H9 (cell line): ENCODE measurements at regions not wholly inside any gene's neighbourhood (a gene's known extent, or its start where the extent isn't known, plus 50 kb on each side); places are given as distances from the start of the nearest gene placed in this dataset.

Source experiments
- DNase-seq: peaks from one replicate; pipeline ENCODE4 v3.0.0-alpha.2; 2017
- H2AFZ ChIP-seq: one replicate; pipeline ENCODE4 v1.6.1; 2013; ENCODE audit warnings: mild to moderate bottlenecking, low read length, control low read depth, moderate library complexity
- H2AK5ac ChIP-seq: 2 replicates; pipeline ENCODE4 v1.6.1; 2013; ENCODE audit warnings: low read length, control low read depth, mixed read lengths; ENCODE audit not compliant: insufficient read length
- H2BK120ac ChIP-seq: one replicate; pipeline ENCODE4 v1.6.1; 2013; ENCODE audit warnings: low read depth, mild to moderate bottlenecking, low read length, control low read depth, inconsistent platforms; ENCODE audit not compliant: poor library complexity, severe bottlenecking
- H2BK12ac ChIP-seq: 2 replicates; pipeline ENCODE4 v1.6.1; 2013; ENCODE audit warnings: low read length, control low read depth, mixed read lengths, low read depth; ENCODE audit not compliant: insufficient read length
- H2BK15ac ChIP-seq: 2 replicates; pipeline ENCODE4 v1.6.1; 2013; ENCODE audit warnings: low read depth, low read length, control low read depth
- H2BK20ac ChIP-seq: one replicate; pipeline ENCODE4 v1.6.1; 2013; ENCODE audit warnings: low read depth, mild to moderate bottlenecking, low read length, control low read depth, inconsistent platforms; ENCODE audit not compliant: poor library complexity, severe bottlenecking
- H2BK5ac ChIP-seq: 2 replicates; pipeline ENCODE4 v1.6.1; 2013; ENCODE audit warnings: low read length, control low read depth, mixed read lengths; ENCODE audit not compliant: insufficient read length
- H3K14ac ChIP-seq: 2 replicates; pipeline ENCODE4 v1.6.1; 2013; ENCODE audit warnings: low read length, control low read depth; ENCODE audit not compliant: insufficient read depth
- H3K18ac ChIP-seq: 2 replicates; pipeline ENCODE4 v1.6.1; 2013; ENCODE audit warnings: low read depth, mild to moderate bottlenecking, mixed read lengths, low read length, control low read depth; ENCODE audit not compliant: insufficient read length
- H3K23ac ChIP-seq: 2 replicates; pipeline ENCODE4 v1.6.1; 2013; ENCODE audit warnings: low read length, control low read depth, mixed read lengths, low read depth; ENCODE audit not compliant: insufficient read length
- H3K23me2 ChIP-seq: 2 replicates; pipeline ENCODE4 v1.6.1; 2013; ENCODE audit warnings: low read depth, mild to moderate bottlenecking, mixed read lengths, low read length, control low read depth; ENCODE audit not compliant: insufficient read length, poor library complexity, severe bottlenecking
- H3K27ac ChIP-seq: 2 replicates; pipeline ENCODE4 v1.5.1; 2013; ENCODE audit warnings: low read length, control low read depth, mixed read lengths, low read depth; ENCODE audit not compliant: insufficient read length
- H3K27me3 ChIP-seq: 2 replicates; pipeline ENCODE4 v1.6.1; 2013; ENCODE audit warnings: low read length, control low read depth, inconsistent platforms; ENCODE audit not compliant: insufficient read depth
- H3K4ac ChIP-seq: 2 replicates; pipeline ENCODE4 v1.6.1; 2013; ENCODE audit warnings: low read depth, mild to moderate bottlenecking, control low read depth, inconsistent platforms, low read length, moderate library complexity
- H3K4me1 ChIP-seq: 2 replicates; pipeline ENCODE4 v1.6.1; 2013; ENCODE audit warnings: low read length, control low read depth, inconsistent platforms; ENCODE audit not compliant: insufficient read depth
- H3K4me2 ChIP-seq: 2 replicates; pipeline ENCODE4 v1.6.1; 2013; ENCODE audit warnings: low read length, control low read depth, mixed read lengths; ENCODE audit not compliant: insufficient read length, insufficient read depth
- H3K56ac ChIP-seq: 2 replicates; pipeline ENCODE4 v1.6.1; 2013; ENCODE audit warnings: low read depth, mild to moderate bottlenecking, mixed read lengths, low read length, control low read depth; ENCODE audit not compliant: insufficient read length
- H3K79me1 ChIP-seq: 2 replicates; pipeline ENCODE4 v1.6.1; 2013; ENCODE audit warnings: low read depth, mild to moderate bottlenecking, moderate library complexity, low read length, control low read depth, inconsistent platforms; ENCODE audit not compliant: insufficient read depth, poor library complexity, severe bottlenecking
- H3K79me2 ChIP-seq: 2 replicates; pipeline ENCODE4 v1.6.1; 2013; ENCODE audit warnings: low read length, control low read depth, inconsistent platforms; ENCODE audit not compliant: insufficient read depth
- H3K9ac ChIP-seq: 2 replicates; pipeline ENCODE4 v1.6.1; 2013; ENCODE audit warnings: low read length, control low read depth, mixed read lengths; ENCODE audit not compliant: insufficient read length; ENCODE audit errors: extremely low read depth
- H3K9me3 ChIP-seq: one replicate; pipeline ENCODE4 v1.6.1; 2013; ENCODE audit warnings: low read depth, low read length, inconsistent platforms; ENCODE audit not compliant: control insufficient read depth
- H3T11ph ChIP-seq: one replicate; pipeline ENCODE4 v1.6.1; 2013; ENCODE audit warnings: mild to moderate bottlenecking, low read length, control low read depth, inconsistent platforms
- H4K20me1 ChIP-seq: one replicate; pipeline ENCODE4 v1.6.1; 2013; ENCODE audit not compliant: control insufficient read depth, insufficient read length, insufficient read depth
- H4K5ac ChIP-seq: 2 replicates; pipeline ENCODE4 v1.6.1; 2013; ENCODE audit warnings: low read depth, mild to moderate bottlenecking, mixed read lengths, low read length, control low read depth; ENCODE audit not compliant: insufficient read length
- H4K8ac ChIP-seq: replicated peaks from 2 replicates; pipeline ENCODE4 v1.6.1; 2013; ENCODE audit warnings: low read length, control low read depth, mixed read lengths, low read depth; ENCODE audit not compliant: insufficient read length
- H4K91ac ChIP-seq: 2 replicates; pipeline ENCODE4 v1.6.1; 2013; ENCODE audit warnings: low read depth, mild to moderate bottlenecking, moderate library complexity, mixed read lengths, low read length, control low read depth; ENCODE audit not compliant: insufficient read length
- H3K27ac Mint-ChIP-seq, 3 experiments: 2 replicates in 2 of 3; 3 replicates in 1 of 3; pipeline ENCODE4 v1.8.0; 2020 to 2021; ENCODE audit warnings: mixed read lengths in 3 of 3, mild to moderate bottlenecking in 1 of 3, moderate library complexity in 1 of 3
- H3K27me3 Mint-ChIP-seq: 2 replicates; pipeline ENCODE4 v1.8.0; 2021; ENCODE audit warnings: low read depth, mild to moderate bottlenecking, moderate library complexity, mixed read lengths
- H3K36me3 Mint-ChIP-seq, 3 experiments: 2 replicates in 2 of 3; 3 replicates in 1 of 3; pipeline ENCODE4 v1.8.0; 2020 to 2021; ENCODE audit warnings: low read depth in 3 of 3, mixed read lengths in 3 of 3; ENCODE audit not compliant: insufficient read depth in 1 of 3
- H3K4me1 Mint-ChIP-seq, 2 experiments: 2 replicates each; pipeline ENCODE4 v1.8.0; 2020; ENCODE audit warnings: mixed read lengths in 2 of 2
- H3K4me3 Mint-ChIP-seq, 2 experiments: 2 replicates in 1 of 2; 3 replicates in 1 of 2; pipeline ENCODE4 v1.8.0; 2020 to 2021; ENCODE audit warnings: mild to moderate bottlenecking in 2 of 2, mixed read lengths in 2 of 2, moderate library complexity in 1 of 2
- H3K9me3 Mint-ChIP-seq, 2 experiments: 2 replicates in 1 of 2; 3 replicates in 1 of 2; pipeline ENCODE4 v1.8.0; 2020; ENCODE audit warnings: mild to moderate bottlenecking in 2 of 2, mixed read lengths in 2 of 2, moderate library complexity in 1 of 2
- CTCF ChIP-seq: fragments of 200-600 bp; sonication (generic); conservative IDR thresholded peaks from 3 replicates; pipeline ENCODE4 v1.8.0; 2021; ENCODE audit warnings: antibody characterized with exemption, mild to moderate bottlenecking
- WGBS: extraction: QIAGEN DNeasy Blood & Tissue Kit; methylation state at CpG from one replicate; pipeline ENCODE4 v1.1.7; 2013; ENCODE audit warnings: missing lambda C conversion rate, low lambda C conversion rate, mixed read lengths; ENCODE audit not compliant: insufficient read length; ENCODE audit errors: extremely low coverage; 5-methylcytosine and 5-hydroxymethylcytosine counted together

GRCh38 chr11:116169776-116170175 is 603.0 kb downstream of the BUD13 start:
- no peaks in the 10 kb centered on the region for H4K20me1 ChIP-seq
- no CpG with 5 or more reads among the region's 2 CpGs for WGBS
- no peaks in the 10 kb centered on the region for H3K9me3 Mint-ChIP-seq

More at GRCh38 chr11:116169776-116170175, 603.0 kb downstream of the BUD13 start:
- Mint-ChIP-seq H3K4me3 (no peak overlapping the region), H3K36me3 (no peaks in the 10 kb centered on the region), H3K4me1 (peaks cover 23 to 25% of the 10 kb centered on the region in 2 experiments), H3K27me3 (peaks cover 2% of the 10 kb centered on the region; the same call in 1 of the 2 replicates), H3K27ac (no peak overlapping the region)
- Histone ChIP-seq H3K23me2 (no peaks in the 10 kb centered on the region), H2AFZ (no peak overlapping the region), H4K5ac (no peak overlapping the region), H2AK5ac (no peak overlapping the region), H3K4me1 (no peaks in the 10 kb centered on the region; the same call in 1 of the 2 replicates), H3K79me2 (no peaks in the 10 kb centered on the region), H3K9ac (no peak overlapping the region), H3K27ac (no peak overlapping the region), H3K56ac (no peak overlapping the region), H2BK120ac (no peak overlapping the region), H2BK15ac (no peak overlapping the region), H3K14ac (no peak overlapping the region), H3K27me3 (no peaks in the 10 kb centered on the region), H3K4ac (no peak overlapping the region), H3K23ac (no peak overlapping the region), H3K18ac (no peak overlapping the region), H2BK12ac (no peak overlapping the region), H3T11ph (no peak overlapping the region), H3K79me1 (no peaks in the 10 kb centered on the region), H3K4me2 (no peak overlapping the region), H2BK5ac (no peak overlapping the region), H4K8ac (no peak overlapping the region), H2BK20ac (no peak overlapping the region), H4K91ac (no peak overlapping the region), H3K9me3 (no peaks in the 10 kb centered on the region)
- DNase-seq = no peak
- no peak for TF ChIP-seq CTCF
